Stimulated activated CD4-positive, alpha-beta T cell treated with anti-CD3 and anti-CD28 coated beads, TNF-alpha, amount 100 ng/mL, for 4 hours (primary cell): ENCODE measurements at regions not wholly inside any gene's neighbourhood (a gene's known extent, or its start where the extent isn't known, plus 50 kb on each side); places are given as distances from the start of the nearest gene placed in this dataset.
"Not testable (repeated sequence)": the region's sequence is repeated elsewhere in the genome, so short reads cannot be mapped to it uniquely, and the experiment has no call there.

Experiments
- DNase-seq, 3 experiments: peaks; one replicate each; pipeline ENCODE4 v3.0.0-alpha.2; 2020; ENCODE audit warnings: low read depth in 3 of 3

DNA sequence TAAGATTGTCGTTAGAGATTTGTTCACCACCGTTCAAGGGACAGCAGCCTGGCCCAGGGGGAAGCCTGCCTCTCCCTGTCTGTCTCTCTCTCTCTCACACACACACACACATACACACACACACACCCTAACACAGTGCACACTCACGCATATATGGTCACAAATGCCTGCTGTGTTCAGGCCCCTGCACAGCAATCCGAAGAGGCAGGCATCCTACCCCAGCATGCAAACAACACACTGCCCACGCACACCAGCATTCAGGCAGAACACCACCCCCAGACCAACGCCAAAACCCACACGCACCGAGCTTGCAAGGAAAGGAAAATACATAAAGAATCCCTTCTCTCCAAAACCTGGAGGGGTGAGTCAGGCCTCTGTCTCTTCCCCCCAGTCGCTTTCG is 111.6 kb upstream of the FOXD4L5 start:
- not testable (repeated sequence) for DNase-seq

DNA sequence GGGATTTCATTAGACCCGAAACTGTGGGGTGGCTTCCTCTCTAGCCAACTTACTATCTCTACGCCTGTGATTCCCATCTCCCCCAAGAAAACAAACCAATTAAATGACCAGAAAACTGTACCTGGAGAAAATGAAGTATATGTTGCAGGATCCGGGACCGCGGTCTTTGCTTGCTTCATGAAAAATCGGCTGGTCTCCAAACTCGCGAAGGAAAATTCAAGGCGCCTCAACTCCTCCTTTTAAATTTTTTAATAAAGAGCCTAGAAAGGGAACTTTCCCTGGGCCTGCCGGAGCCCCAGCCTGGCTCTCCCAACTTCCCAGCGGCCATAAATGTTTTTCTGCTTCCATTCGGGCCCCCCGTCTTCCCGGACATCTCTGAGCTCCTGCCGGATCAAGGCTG is 110.8 kb upstream of the FOXD4L5 start:
- not testable (repeated sequence) for DNase-seq

DNA sequence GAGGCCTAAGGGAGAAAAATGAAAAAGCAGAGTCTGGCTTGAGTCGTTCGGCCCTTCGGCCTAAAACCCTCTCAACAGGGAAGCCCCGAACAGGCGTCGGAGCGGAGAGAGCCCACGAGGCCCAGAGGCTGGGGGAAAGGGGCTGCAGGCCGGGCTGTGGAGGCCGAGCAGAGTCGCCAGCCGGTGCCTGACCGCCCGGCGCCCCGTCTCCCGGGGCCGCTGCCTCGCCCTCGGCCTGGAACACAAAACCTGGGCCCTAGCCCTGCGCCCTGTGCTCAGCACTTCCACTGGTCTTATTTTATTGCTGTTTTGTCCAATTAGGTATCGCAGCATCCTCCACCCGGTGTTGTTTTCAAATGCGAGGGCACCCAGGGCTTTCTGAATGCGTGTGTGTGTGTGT is 110.1 kb upstream of the FOXD4L5 start:
- DNase-seq = not testable (repeated sequence)

GRCh38 chr9:65393111-65393810 is 108.3 kb upstream of the FOXD4L5 start:
- not testable (repeated sequence) for DNase-seq

- DNase-seq = not testable (repeated sequence)
Measured at GRCh38 chr9:65392611-65393010, 107.6 kb upstream of the FOXD4L5 start.

DNA sequence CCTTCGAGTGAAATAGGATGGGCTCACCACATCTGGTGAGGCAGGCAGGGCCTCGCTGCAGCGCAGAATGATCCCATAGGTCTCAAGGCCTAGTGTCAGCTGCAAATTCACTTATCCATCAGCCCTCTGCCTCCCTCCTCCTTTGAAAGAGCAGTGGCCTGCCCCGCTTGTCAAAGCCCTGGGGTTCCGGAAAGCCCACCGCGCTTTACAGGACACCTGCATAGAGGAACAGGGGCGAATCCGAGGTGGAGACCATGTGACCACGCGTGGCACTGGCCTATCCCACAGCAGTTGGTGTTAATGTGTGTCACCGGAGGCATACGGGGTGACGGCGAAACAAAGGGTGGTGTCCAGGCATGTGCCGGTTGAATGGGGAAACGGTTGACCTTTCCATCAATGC is 104.7 kb upstream of the FOXD4L5 start:
- DNase-seq = peak in 1 of 3 experiments; percentile 14

- not testable (repeated sequence) for DNase-seq
Measured at GRCh38 chr9:65389216-65389615, 104.2 kb upstream of the FOXD4L5 start.

DNA sequence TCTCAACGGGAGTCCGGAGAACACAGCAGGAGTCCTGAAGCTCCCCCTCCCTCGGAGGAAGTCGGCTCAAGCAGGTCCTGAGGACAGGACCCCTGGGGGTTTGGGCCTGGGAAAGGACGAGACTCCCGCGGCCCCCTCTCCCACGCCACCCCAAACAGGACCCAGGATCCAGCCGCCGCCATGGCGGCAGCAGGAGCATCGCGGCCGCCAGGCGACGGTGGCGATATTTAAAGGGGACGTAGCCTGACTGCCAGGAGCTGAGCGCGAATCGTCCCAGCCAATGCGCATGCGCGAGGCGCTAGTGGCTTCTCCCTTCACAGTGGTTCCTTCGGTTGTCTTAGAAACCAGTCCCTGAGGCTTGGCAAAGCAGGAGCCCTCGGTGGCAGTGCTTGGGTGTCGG is 101.7 kb upstream of the FOXD4L5 start:
- peak; percentile 50 to 61 (median 52) for DNase-seq

DNA sequence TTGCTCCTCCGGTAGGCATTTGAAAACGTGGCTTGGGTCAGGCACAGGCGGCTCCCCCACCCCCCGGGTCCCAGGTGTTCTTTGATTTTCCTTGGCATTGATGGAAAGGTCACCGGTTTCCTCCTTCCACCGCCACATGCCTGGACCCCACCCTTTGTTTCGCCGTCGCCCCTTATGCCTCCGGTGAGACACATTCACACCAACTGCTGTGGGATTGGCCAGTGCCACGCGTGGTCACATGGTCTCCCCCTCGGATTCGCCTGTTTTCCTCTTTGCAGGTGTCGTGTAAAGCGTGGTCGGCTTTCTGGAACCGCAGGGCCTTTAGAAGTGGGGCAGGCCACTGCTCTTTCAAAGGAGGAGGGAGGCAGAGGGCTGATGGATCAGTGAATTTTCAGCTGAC is 101.2 kb upstream of the FOXD4L5 start:
- not testable (repeated sequence) for DNase-seq

DNA sequence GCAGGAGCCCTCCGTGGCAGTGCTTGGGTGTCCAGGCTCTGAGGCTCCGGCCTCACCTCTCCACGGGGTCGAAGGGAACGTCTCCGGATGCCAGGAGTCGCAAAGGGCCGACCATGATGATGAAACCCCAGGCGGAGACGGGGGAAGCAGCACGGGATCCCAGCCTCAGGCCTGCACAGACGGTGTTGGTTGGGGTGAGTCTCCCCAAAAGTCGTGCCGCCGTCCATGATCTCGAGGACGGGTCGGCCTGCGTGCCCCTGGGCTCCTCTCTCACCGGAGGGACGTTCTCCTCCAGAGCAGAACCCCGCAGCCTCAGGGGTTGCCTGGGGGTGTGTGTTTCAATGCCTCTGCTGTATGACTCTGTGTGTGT is 100.6 kb upstream of the FOXD4L5 start:
- not testable (repeated sequence) for DNase-seq

GRCh38 chr9:65384759-65385654 is 100.0 kb upstream of the FOXD4L5 start:
- not testable (repeated sequence) for DNase-seq

- DNase-seq = not testable (repeated sequence)
Measured at GRCh38 chr9:65384066-65384465, 99.1 kb upstream of the FOXD4L5 start.

DNA sequence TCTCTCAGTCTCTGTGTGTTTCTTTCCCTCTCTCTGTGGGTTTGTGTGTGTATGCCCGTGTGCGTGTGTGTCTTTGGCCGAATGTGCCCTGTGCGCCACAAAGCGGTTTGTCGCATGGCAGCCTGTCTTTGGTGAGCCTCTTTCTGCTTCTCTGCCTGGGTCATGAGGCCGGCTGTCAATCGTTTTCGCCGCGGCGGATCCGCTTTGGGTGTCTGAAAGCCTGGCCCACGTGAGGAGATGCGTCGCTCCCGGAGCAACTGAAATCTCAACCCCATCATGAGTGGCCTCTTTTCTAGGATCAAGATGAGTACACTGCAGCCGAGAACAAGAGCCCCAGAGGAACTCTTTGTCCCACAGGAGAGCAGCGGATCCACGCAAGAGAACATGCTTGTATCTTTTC is 98.6 kb upstream of the FOXD4L5 start:
- DNase-seq = not testable (repeated sequence)

DNA sequence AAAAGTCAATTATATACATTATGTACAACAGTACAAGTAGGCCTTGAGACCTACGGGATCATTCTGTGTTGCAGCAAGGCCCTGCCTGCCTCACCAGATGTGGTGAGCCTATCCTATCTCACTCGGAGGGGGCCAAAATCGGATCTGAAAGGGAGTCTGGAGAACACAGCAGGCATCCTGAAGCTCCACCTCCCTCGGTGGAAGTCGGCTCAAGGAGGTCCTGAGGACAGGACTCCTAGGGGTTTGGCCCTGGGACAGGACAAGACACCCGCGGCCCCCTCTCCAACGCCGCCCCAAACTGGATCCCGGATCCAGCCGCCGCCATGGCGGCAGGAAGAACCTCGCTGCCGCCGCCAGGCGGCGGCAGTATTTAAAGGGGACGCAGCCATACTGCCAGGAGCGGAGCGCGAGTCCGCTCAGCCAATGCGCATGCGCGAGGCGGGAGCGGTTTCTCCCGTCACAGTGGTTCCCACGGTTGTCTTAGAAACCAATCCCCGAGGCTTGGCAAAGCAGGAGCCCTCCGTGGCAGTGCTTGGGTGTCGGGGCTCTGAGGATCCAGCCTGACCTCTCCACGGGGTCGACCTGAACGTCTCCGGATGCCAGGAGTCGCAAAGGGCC is 97.8 kb upstream of the FOXD4L5 start:
- not testable (repeated sequence) for DNase-seq
